ENCODE measurements at regions not wholly inside any gene's neighbourhood (a gene's known extent, or its start where the extent isn't known, plus 50 kb on each side); places are given as distances from the start of the nearest gene placed in this dataset.
"Not testable (repeated sequence)": the region's sequence is repeated elsewhere in the genome, so short reads cannot be mapped to it uniquely, and the experiment has no call there.

- TF ChIP-seq POLR2AphosphoS5, CTCF, POLR2A (IDR thresholded peaks at IDR 0.05): not testable (repeated sequence)
Observed at GRCh38 chr15:31707944-31708702, 322.2 kb upstream of the CHRNA7 start.

All from prostate gland (tissue), 2 donors.